Smooth muscle cell (in vitro differentiated cells): ENCODE measurements at regions not wholly inside any gene's neighbourhood (a gene's known extent, or its start where the extent isn't known, plus 50 kb on each side); places are given as distances from the start of the nearest gene placed in this dataset. TPM values are rescaled to one million over a fixed set of nuclear protein-coding genes. Genes with fewer than 3 reads are reported as not detected.

ENCODE experiments used
- DNase-seq: peaks from one replicate; lab custom pipeline; 2025; ENCODE audit not compliant: unreplicated experiment; lab: John Stamatoyannopoulos, UW
- H2AFZ ChIP-seq: fragments of 200-600 bp; sonication (generic); 2 replicates; pipeline ENCODE4 v1.6.0; 2016; ENCODE audit warnings: antibody characterized with exemption, low read depth, mild to moderate bottlenecking
- H3F3A ChIP-seq: fragments of 200-600 bp; sonication (generic); 2 replicates; pipeline ENCODE4 v1.6.0; 2017; ENCODE audit warnings: antibody characterized with exemption, low read depth
- H3K27ac ChIP-seq: fragments of 200-600 bp; sonication (generic); 2 replicates; pipeline ENCODE4 v1.5.1; 2016; ENCODE audit warnings: low read depth, mild to moderate bottlenecking
- H3K27me3 ChIP-seq: fragments of 200-600 bp; sonication (generic); 2 replicates; pipeline ENCODE4 v1.6.1; 2016; ENCODE audit warnings: low read depth, mild to moderate bottlenecking
- H3K36me3 ChIP-seq: fragments of 200-600 bp; sonication (generic); 2 replicates; pipeline ENCODE4 v1.5.1; 2016; ENCODE audit warnings: low read depth
- H3K4me1 ChIP-seq: fragments of 200-600 bp; sonication (generic); 2 replicates; pipeline ENCODE4 v1.5.1; 2016; ENCODE audit warnings: low read depth
- H3K4me2 ChIP-seq: fragments of 200-600 bp; sonication (generic); 2 replicates; pipeline ENCODE4 v1.6.0; 2016; ENCODE audit warnings: mild to moderate bottlenecking
- H3K4me3 ChIP-seq: fragments of 200-600 bp; sonication (generic); 2 replicates; pipeline ENCODE4 v1.5.1; 2016; ENCODE audit warnings: mild to moderate bottlenecking
- H3K79me2 ChIP-seq: fragments of 200-600 bp; sonication (generic); 2 replicates; pipeline ENCODE4 v1.6.0; 2016; ENCODE audit warnings: low read depth, mild to moderate bottlenecking
- H3K9ac ChIP-seq: fragments of 200-600 bp; sonication (generic); 2 replicates; pipeline ENCODE4 v1.6.0; 2016; ENCODE audit warnings: low read depth
- H3K9me3 ChIP-seq: fragments of 200-600 bp; sonication (generic); replicated peaks from 2 replicates; pipeline ENCODE4 v1.5.1; 2016; ENCODE audit warnings: low read depth
- H4K20me1 ChIP-seq: fragments of 200-600 bp; sonication (generic); 2 replicates; pipeline ENCODE4 v1.6.0; 2016; ENCODE audit warnings: low read depth
- WGBS: methylation state at CpG from one replicate; pipeline ENCODE4 v1.1.7; 2016; ENCODE audit warnings: low lambda C conversion rate; 5-methylcytosine and 5-hydroxymethylcytosine counted together
- small RNA-seq: library from RNA; depleted of rRNA; stranded (forward); fragments of <200 nt; gene quantifications from one replicate; pipeline ENCODE3, GENCODE V24; 2014
- TF ChIP-seq, protein P1 (sequence below): fragments of 200-600 bp; sonication (generic); IDR thresholded peaks from 2 replicates; pipeline ENCODE4 v1.5.1; 2017; ENCODE audit warnings: borderline replicate concordance, mild to moderate bottlenecking, antibody characterized with exemption; ENCODE audit not compliant: insufficient read depth, poor library complexity, severe bottlenecking

GRCh38 chr1:110727246-110727645, 52.5 kb upstream of the KCNA3 start:
- WGBS: 69% methylated on average over 3 of the region's 3 CpGs
- no peaks in the 10 kb centered on the region for H3K27me3 ChIP-seq

DNA sequence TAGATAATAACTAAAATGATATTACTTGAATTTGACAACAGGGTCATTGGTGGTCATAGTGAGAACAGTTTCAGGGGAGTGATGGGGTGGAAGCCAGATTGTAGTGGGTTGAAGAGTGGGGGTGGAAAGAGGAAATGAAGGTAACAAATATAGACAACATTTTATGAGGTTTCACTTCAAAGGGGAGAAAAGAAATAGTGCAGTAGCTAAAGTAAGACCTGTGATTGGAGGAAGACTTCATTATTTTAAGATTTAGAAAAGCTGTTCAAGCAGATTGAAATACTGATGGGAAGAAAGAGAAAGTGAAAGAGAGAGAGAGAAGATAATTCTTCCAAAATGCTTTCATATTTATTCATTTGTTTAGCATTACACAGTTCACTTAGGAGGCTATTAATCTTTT, 52.0 kb upstream of the KCNA3 start:
- TF ChIP-seq, protein P1, sequence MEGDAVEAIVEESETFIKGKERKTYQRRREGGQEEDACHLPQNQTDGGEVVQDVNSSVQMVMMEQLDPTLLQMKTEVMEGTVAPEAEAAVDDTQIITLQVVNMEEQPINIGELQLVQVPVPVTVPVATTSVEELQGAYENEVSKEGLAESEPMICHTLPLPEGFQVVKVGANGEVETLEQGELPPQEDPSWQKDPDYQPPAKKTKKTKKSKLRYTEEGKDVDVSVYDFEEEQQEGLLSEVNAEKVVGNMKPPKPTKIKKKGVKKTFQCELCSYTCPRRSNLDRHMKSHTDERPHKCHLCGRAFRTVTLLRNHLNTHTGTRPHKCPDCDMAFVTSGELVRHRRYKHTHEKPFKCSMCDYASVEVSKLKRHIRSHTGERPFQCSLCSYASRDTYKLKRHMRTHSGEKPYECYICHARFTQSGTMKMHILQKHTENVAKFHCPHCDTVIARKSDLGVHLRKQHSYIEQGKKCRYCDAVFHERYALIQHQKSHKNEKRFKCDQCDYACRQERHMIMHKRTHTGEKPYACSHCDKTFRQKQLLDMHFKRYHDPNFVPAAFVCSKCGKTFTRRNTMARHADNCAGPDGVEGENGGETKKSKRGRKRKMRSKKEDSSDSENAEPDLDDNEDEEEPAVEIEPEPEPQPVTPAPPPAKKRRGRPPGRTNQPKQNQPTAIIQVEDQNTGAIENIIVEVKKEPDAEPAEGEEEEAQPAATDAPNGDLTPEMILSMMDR: no peak
- no peak for DNase-seq
- no peak overlapping the region for H2AFZ ChIP-seq

More at GRCh38 chr1:110727246-110727645, 52.5 kb upstream of the KCNA3 start:
- H3K9me3 ChIP-seq: no peaks in the 10 kb centered on the region
- H3F3A ChIP-seq: no peaks in the 10 kb centered on the region
- no peaks in the 10 kb centered on the region for H3K36me3 ChIP-seq
- no peak overlapping the region for H3K4me2 ChIP-seq
- TF ChIP-seq, protein P1: no peak
- H4K20me1 ChIP-seq: no peaks in the 10 kb centered on the region
- H3K27ac ChIP-seq: no peak overlapping the region
- DNase-seq: no peak
- H2AFZ ChIP-seq: no peak overlapping the region
- H3K4me3 ChIP-seq: no peak overlapping the region
- H3K79me2 ChIP-seq: no peaks in the 10 kb centered on the region
- no peak overlapping the region for H3K9ac ChIP-seq
- no peaks in the 10 kb centered on the region for H3K4me1 ChIP-seq

More for the DNA sequence above, 52.0 kb upstream of the KCNA3 start:
- Histone ChIP-seq H3K36me3 (no peaks in the 10 kb centered on the region), H3K4me1 (no peaks in the 10 kb centered on the region), H3K27ac (no peak overlapping the region), H3K4me3 (no peak overlapping the region), H3K79me2 (no peaks in the 10 kb centered on the region), H3K4me2 (no peak overlapping the region), H3K27me3 (no peaks in the 10 kb centered on the region), H3K9ac (no peak overlapping the region), H4K20me1 (no peaks in the 10 kb centered on the region), H3F3A (no peaks in the 10 kb centered on the region), H3K9me3 (no peaks in the 10 kb centered on the region)

Small RNA genes lying in the stretch of these regions (small RNA-seq; reads per million reads assigned to genes)
- gene RF00019: not detected
